ENCODE measurements at regions not wholly inside any gene's neighbourhood (a gene's known extent, or its start where the extent isn't known, plus 50 kb on each side); places are given as distances from the start of the nearest gene placed in this dataset.

- TF ChIP-seq GLIS3 (CRISPR knock-in tag; IDR thresholded peaks at IDR 0.05), result no peak
- TF ChIP-seq, protein P1, sequence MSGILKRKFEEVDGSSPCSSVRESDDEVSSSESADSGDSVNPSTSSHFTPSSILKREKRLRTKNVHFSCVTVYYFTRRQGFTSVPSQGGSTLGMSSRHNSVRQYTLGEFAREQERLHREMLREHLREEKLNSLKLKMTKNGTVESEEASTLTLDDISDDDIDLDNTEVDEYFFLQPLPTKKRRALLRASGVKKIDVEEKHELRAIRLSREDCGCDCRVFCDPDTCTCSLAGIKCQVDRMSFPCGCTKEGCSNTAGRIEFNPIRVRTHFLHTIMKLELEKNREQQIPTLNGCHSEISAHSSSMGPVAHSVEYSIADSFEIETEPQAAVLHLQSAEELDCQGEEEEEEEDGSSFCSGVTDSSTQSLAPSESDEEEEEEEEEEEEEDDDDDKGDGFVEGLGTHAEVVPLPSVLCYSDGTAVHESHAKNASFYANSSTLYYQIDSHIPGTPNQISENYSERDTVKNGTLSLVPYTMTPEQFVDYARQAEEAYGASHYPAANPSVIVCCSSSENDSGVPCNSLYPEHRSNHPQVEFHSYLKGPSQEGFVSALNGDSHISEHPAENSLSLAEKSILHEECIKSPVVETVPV (CRISPR knock-in tag; IDR thresholded peaks at IDR 0.05), result no peak
- no peak for TF ChIP-seq OSR1 (CRISPR knock-in tag; IDR thresholded peaks at IDR 0.05)
- TF ChIP-seq ZC3H10 (CRISPR knock-in tag; IDR thresholded peaks at IDR 0.05), result no peak
- no peak for TF ChIP-seq BACH2 (CRISPR knock-in tag; IDR thresholded peaks at IDR 0.05; ENCODE audit: borderline replicate concordance)
- TF ChIP-seq, protein P2, sequence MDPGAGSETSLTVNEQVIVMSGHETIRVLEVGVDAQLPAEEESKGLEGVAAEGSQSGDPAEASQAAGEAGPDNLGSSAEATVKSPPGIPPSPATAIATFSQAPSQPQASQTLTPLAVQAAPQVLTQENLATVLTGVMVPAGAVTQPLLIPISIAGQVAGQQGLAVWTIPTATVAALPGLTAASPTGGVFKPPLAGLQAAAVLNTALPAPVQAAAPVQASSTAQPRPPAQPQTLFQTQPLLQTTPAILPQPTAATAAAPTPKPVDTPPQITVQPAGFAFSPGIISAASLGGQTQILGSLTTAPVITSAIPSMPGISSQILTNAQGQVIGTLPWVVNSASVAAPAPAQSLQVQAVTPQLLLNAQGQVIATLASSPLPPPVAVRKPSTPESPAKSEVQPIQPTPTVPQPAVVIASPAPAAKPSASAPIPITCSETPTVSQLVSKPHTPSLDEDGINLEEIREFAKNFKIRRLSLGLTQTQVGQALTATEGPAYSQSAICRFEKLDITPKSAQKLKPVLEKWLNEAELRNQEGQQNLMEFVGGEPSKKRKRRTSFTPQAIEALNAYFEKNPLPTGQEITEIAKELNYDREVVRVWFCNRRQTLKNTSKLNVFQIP (CRISPR knock-in tag; IDR thresholded peaks at IDR 0.05; ENCODE audit: borderline replicate concordance, low read depth), result no peak
- no peak for TF ChIP-seq ZNF70 (CRISPR knock-in tag; IDR thresholded peaks at IDR 0.05)
- TF ChIP-seq TCF4 (CRISPR knock-in tag; IDR thresholded peaks at IDR 0.05; ENCODE audit: borderline replicate concordance), result no peak
- TF ChIP-seq, protein P3, sequence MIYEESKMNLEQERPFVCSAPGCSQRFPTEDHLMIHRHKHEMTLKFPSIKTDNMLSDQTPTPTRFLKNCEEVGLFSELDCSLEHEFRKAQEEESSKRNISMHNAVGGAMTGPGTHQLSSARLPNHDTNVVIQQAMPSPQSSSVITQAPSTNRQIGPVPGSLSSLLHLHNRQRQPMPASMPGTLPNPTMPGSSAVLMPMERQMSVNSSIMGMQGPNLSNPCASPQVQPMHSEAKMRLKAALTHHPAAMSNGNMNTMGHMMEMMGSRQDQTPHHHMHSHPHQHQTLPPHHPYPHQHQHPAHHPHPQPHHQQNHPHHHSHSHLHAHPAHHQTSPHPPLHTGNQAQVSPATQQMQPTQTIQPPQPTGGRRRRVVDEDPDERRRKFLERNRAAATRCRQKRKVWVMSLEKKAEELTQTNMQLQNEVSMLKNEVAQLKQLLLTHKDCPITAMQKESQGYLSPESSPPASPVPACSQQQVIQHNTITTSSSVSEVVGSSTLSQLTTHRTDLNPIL (CRISPR knock-in tag; IDR thresholded peaks at IDR 0.05; ENCODE audit: low read depth), result no peak
- TF ChIP-seq ZNF8 (CRISPR knock-in tag; IDR thresholded peaks at IDR 0.05), result no peak
- TF ChIP-seq PATZ1 (CRISPR knock-in tag; IDR thresholded peaks at IDR 0.05; ENCODE audit: borderline replicate concordance), result no peak
- no peak for TF ChIP-seq CSDC2 (CRISPR knock-in tag; IDR thresholded peaks at IDR 0.05)
- no peak for TF ChIP-seq RARB (CRISPR knock-in tag; IDR thresholded peaks at IDR 0.05)
These were observed 1299.0 kb upstream of the B3GALT2 start for GRCh38 chr1:194485432-194485831.
